ENCODE measurements at regions not wholly inside any gene's neighbourhood (a gene's known extent, or its start where the extent isn't known, plus 50 kb on each side); places are given as distances from the start of the nearest gene placed in this dataset.
A peak's percentile ranks its signal among the peaks of the same experiment; 100 is the strongest.

- no peaks in the 10 kb centered on the region for H3K9me3 ChIP-seq
- in situ Hi-C loops (cut with MboI; ENCODE audit: low sequenced_read_pairs in 4 of 4): no loop called here
- no peak for TF ChIP-seq CTCF (IDR thresholded peaks at IDR 0.05 in 4 of 5, conservative IDR thresholded peaks at IDR 0.05 in 1 of 5)
- no peak for TF ChIP-seq POLR2A (IDR thresholded peaks at IDR 0.05)
- no peaks in the 10 kb centered on the region for H3K36me3 ChIP-seq
- H3K27ac ChIP-seq: no peak overlapping the region
- DNase-seq: no peak
- no peak overlapping the region for H3K4me3 ChIP-seq
- ATAC-seq: no peak
- no peaks in the 10 kb centered on the region for H3K27me3 ChIP-seq
- intact Hi-C loops (cut with DNase I; ENCODE audit: low total_unique reads): no loop called here
- H3K4me1 ChIP-seq: no peaks in the 10 kb centered on the region
These were observed 167.8 kb downstream of the KATNIP start for GRCh38 chr16:27717726-27718125.

- intact Hi-C loops (cut with DNase I; ENCODE audit: low total_unique reads): no loop called here
- no peaks in the 10 kb centered on the region for H3K27me3 ChIP-seq
- in situ Hi-C loops (cut with MboI; ENCODE audit: low sequenced_read_pairs in 4 of 4): no loop called here
- H3K9me3 ChIP-seq: no peaks in the 10 kb centered on the region
- H3K4me3 ChIP-seq: no peak overlapping the region
- H3K4me1 ChIP-seq: no peaks in the 10 kb centered on the region
- ATAC-seq (no peak), DNase-seq (no peak)
- no peaks in the 10 kb centered on the region for H3K36me3 ChIP-seq
- no peak for TF ChIP-seq POLR2A (IDR thresholded peaks at IDR 0.05)
- H3K27ac ChIP-seq: no peak overlapping the region
These were observed 168.5 kb downstream of the KATNIP start for GRCh38 chr16:27718201-27719105.

- H3K4me3 ChIP-seq: no peak overlapping the region
- H3K27ac ChIP-seq: no peak overlapping the region
- DNase-seq (no peak), ATAC-seq (no peak)
- H3K36me3 ChIP-seq: no peaks in the 10 kb centered on the region
- peaks cover 0 to under 1% of the 10 kb centered on the region in 2 donors for H3K4me1 ChIP-seq
- intact Hi-C loops (cut with DNase I; ENCODE audit: low total_unique reads): no loop called here
- no peaks in the 10 kb centered on the region for H3K9me3 ChIP-seq
- H3K27me3 ChIP-seq: no peaks in the 10 kb centered on the region
- no peak for TF ChIP-seq POLR2A (IDR thresholded peaks at IDR 0.05)
- TF ChIP-seq CTCF (IDR thresholded peaks at IDR 0.05 in 4 of 5, conservative IDR thresholded peaks at IDR 0.05 in 1 of 5): no peak
- in situ Hi-C loops (cut with MboI; ENCODE audit: low sequenced_read_pairs in 4 of 4): no loop called here
These were observed 169.1 kb downstream of the KATNIP start for GRCh38 chr16:27719106-27719445.

- no peak for DNase-seq
- TF ChIP-seq CTCF (IDR thresholded peaks at IDR 0.05 in 4 of 5, conservative IDR thresholded peaks at IDR 0.05 in 1 of 5) (no peak), POLR2A (IDR thresholded peaks at IDR 0.05) (no peak)
- ATAC-seq: no peak
- Histone ChIP-seq H3K9me3 (no peaks in the 10 kb centered on the region), H3K4me1 (peaks cover 0 to 5% of the 10 kb centered on the region in 2 donors), H3K27me3 (no peaks in the 10 kb centered on the region), H3K4me3 (peak overlapping the region in 2 of 4 donors; percentile 17 to 20), H3K27ac (peak overlapping the region; percentile 14 to 67 (median 51)), H3K36me3 (no peaks in the 10 kb centered on the region)
- intact Hi-C loops (cut with DNase I; ENCODE audit: low total_unique reads): no loop called here
- in situ Hi-C loops (cut with MboI; ENCODE audit: low sequenced_read_pairs in 4 of 4): no loop called here
These were observed 171.0 kb downstream of the KATNIP start for GRCh38 chr16:27720731-27721530.

Measured in gastrocnemius medialis (tissue), 4 donors.